GM19324 (cell line): ENCODE measurements at regions not wholly inside any gene's neighbourhood (a gene's known extent, or its start where the extent isn't known, plus 50 kb on each side); places are given as distances from the start of the nearest gene placed in this dataset.
"Not testable (repeated sequence)": the region's sequence is repeated elsewhere in the genome, so short reads cannot be mapped to it uniquely, and the experiment has no call there.

Experiments
- ATAC-seq: cut with Tn5 transposase; IDR thresholded peaks from one replicate; pipeline ENCODE4 v1.9.1; 2021; ENCODE audit warnings: mild to moderate bottlenecking, moderate library complexity; ENCODE audit not compliant: unreplicated experiment, low FRiP score

DNA sequence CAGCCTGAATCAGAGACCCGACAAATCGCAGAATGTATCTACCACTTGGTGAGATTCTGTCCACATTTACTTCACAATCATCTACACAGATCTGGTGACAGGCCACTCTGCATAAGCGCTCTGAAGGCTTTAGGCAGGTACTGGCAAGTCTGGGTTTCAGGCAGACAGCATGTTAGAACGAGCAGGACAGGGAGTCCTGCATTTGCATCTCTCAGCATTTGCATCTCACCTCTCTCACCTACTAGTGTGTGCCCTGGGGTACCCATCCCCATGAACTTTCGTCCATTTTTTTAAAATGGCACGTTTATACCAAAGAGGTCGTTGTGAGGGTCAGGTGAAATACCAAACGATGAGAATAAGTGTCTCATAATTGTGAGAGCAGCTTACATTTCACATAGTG, 108.2 kb downstream of the SPATA31A1 start:
- ATAC-seq: peak; percentile 78

DNA sequence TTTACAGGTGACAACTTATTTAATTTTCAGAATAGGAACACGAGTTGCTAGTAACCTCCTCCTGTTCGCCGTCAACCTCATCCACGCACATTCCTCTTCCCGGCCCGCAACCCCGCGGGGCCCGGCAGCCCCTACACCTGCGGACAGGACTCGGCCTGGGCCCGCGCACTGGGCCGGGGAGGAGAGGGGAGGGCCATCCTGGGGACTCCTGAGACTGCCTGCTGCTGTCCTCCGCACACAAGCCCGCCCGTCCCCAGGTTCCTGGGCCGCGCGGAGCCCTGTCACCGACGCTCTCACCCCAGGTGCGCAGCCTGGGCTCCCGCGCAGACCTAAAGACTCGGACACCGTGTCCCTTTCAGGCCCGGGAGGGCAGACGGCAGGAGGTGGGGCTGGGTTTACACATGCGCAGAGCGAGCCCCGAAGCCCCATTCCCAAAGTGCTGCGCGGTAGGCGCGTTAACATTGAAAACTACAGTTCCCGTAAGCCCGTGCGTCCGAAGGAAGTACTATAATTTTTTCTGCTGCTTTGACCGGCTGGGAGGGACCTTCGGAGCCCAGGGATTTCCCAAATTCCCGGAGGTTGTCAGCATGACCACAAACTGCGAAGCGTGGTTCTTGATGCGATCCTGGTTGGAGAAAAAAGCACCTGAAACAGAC, 108.8 kb downstream of the SPATA31A1 start:
- ATAC-seq: peak; percentile 95

DNA sequence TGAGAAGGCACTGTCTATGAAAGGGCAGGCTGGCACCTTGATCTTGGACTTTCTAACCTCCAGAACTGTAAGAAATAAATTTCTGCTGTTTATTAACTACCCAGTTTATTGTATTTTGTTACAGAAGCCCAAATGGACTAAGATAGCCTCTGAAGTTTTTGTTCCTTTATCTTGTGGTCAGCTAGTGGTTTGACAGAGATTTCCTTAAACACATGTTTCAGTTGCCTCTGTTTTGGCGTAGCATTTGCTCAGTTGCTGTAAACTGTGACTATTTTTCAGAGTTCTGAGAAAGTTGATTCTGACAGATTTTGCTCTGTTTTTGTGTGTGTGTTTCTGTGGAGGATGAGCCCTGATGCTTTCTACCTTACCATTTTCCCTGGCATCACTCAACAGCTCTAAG, 119.0 kb downstream of the SPATA31A1 start:
- peak; percentile 92 for ATAC-seq

GRCh38 chr9:39483073-39483472, 127.6 kb downstream of the SPATA31A1 start:
- ATAC-seq: not testable (repeated sequence)

DNA sequence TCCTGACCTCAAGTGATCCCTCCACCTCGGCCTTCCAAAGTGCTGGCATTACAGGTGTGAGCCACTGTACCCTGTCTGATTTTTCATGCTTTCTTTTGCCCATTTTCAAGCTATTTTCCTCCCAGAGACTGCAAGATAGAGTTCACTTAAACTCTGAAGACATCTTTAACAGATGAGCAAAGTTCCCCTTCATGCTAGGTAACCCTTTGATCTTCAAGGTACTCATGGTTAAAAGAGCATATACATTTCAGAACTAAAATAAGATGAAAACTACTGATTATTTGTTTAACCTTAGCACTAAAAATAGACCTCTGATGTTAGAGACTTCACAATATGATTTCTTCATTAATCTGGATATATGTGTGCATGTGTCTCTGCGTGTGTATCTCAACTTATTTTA, 128.4 kb downstream of the SPATA31A1 start:
- peak; percentile 17 for ATAC-seq

- ATAC-seq: peak; percentile 83
Observed at GRCh38 chr9:39484292-39484691, 128.8 kb downstream of the SPATA31A1 start.

DNA sequence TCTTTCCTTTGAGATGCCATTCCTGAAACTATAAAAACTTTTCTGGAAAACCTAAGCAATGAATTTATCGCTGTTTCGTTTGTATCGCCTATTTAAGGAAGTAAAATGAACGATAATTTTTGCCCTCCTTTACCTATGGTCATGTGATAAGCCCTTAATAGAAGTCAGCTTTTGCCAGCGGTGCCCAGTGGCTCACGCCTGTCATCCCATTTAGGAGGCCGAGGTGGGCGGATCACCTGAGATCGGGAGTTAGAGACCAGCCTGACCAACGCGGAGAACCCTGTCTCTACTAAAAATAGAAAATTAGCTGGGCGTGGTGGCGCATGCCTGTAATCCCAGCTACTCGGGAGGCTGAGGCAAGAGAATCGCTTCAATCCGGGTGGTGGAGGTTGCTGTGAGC, 132.0 kb downstream of the SPATA31A1 start:
- ATAC-seq: not testable (repeated sequence)

DNA sequence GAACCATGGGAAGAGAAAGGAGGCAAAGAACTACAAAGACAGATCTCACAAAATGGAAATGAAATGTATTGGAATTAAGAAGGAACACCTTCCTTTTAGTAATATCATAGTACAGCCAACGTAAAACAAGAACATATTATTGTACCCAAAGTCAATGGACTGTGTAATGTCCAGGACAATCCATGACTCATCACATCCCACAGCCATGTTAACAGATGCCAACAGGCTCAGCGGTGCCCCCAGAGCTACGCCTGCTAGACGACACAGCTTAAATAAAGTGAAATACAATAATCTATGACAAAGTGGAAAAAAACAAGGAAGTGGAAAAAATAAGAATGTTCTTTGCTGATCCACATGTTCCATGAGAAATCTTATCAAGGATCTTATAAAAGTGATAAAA, 140.8 kb downstream of the SPATA31A1 start:
- ATAC-seq: not testable (repeated sequence)

DNA sequence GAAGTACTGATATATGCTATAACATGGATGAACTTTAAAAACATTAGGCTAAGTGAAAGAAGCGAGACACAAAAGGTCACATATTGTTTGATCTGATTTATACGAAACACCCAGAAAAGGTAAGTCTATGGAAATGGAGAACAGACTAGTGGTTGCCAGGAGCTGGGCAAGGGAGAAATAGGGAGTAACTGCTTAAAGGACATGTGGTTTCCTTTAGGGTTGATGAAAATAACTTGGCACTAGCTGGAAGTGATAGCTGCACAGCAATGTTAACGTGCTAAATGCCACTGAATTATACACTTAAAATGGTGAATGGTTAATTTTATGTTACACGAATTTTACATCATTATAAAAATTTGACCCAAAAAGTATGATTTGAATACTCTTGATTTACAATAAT, 147.7 kb downstream of the SPATA31A1 start:
- ATAC-seq: not testable (repeated sequence)

GRCh38 chr9:39527387-39528029, 172.0 kb downstream of the SPATA31A1 start:
- not testable (repeated sequence) for ATAC-seq

- ATAC-seq: not testable (repeated sequence)
Observed at GRCh38 chr9:39532597-39532996, 177.1 kb downstream of the SPATA31A1 start.

DNA sequence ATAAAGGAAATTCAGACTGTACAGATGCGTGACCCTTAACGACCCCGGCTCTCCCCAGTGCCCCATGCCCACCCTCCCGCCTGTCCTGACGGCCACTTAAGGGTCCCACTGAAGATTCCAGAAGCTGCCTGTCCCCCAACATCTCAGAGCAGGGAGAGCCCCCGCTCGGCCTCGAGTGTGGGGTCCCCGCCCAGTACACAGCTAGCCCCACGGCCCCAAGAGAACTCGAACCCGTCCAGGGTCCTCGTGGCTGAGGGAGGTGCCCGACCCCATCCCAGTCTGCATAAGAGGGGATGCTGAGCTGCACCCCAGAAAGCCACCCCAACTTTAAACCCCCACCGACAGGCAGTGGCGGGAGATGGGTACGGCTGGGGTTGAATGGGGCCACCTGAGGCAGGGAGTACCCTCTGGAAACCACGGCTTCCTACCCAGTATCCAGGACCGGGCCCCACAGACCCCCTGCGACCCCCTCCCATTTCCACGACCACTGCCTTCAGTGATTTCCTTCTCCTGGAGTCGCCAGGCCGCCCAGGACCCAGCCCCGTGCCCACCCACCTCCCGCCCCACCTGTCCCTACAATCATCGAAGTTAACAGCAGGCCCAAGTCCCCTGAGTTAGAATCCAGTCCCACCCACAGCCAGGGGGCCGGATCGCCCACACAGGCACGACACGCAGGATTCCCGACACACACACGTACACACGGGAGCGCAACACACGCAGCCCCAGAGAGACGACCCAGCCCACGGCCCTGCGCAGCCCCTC, 177.7 kb downstream of the SPATA31A1 start:
- ATAC-seq: not testable (repeated sequence)

- ATAC-seq: not testable (repeated sequence)
Observed at GRCh38 chr9:39533763-39534548, 178.5 kb downstream of the SPATA31A1 start.

GRCh38 chr9:39534897-39535296, 179.4 kb downstream of the SPATA31A1 start:
- ATAC-seq: not testable (repeated sequence)

- ATAC-seq: not testable (repeated sequence)
Observed at GRCh38 chr9:39542157-39542556, 186.7 kb downstream of the SPATA31A1 start.

DNA sequence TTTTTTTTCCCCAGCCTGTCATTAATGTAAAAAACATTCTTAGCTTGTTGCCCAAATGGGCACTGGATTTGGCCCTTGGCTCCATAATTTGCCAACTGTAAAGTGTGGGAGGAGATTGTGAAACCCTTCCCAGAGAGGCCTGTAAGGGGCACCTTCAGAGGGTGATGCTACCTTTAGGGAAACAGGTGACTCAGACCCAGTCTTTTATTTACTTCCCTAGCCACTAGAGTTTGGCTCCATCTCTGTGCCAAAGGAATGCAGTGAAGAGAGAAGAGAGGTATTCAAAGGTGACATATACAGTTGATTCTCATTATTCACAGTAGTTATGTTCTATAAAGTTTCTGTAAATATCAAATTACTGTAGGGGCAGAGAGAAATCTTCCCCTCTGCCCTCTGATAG, 189.6 kb downstream of the SPATA31A1 start:
- not testable (repeated sequence) for ATAC-seq

DNA sequence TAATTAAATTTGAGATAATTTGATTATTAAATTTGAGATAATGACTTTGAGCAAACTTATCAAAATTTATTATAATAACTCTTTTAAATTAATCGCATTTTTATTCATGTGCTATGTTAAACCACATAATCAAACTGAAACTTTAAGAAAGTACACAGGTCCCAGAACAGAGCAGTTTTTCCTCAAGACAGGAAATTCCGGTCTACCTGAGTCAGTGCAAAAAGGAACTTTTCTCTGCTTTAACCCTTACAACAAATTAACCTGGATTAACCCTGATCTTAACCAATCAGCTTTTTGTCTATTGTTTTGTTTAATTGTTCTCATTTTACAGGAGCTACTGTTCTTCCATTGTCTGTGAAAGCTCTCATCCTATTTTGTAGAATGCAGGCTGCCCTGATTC, 195.1 kb downstream of the SPATA31A1 start:
- not testable (repeated sequence) for ATAC-seq

GRCh38 chr9:39551544-39551943, 196.1 kb downstream of the SPATA31A1 start:
- not testable (repeated sequence) for ATAC-seq

DNA sequence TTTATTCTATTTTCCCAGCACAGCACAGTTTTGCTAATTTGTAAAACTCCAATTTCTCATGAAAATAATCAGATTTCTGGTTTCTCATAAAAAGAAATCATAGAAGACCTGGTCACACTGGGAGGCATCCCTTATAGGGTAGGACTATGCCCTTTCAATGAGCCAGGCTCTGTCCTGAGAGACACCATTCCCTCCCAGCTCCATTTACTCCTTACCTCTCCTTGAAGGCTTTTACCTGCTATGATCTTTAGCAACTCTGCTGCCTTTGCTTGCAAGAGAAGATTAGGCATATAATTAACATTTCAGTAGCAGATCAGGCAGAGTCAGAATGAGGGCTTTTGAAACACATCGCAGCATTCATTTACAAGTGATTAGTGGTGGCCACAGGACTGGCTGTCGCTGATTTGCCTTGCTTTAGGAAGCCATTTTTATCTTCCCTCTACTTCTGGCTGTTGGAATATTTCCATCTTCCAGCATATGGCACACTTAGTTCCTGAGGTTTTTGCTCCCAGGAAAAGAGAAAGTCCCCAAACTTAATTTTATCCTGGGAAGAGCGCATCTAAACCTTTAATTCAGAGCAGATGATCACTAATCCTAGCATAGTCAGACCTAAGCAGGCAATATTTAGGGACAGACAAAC, 196.9 kb downstream of the SPATA31A1 start:
- not testable (repeated sequence) for ATAC-seq

GRCh38 chr9:39554352-39554751, 198.9 kb downstream of the SPATA31A1 start:
- ATAC-seq: not testable (repeated sequence)
